HG03280 (cell line): ENCODE measurements at regions not wholly inside any gene's neighbourhood (a gene's known extent, or its start where the extent isn't known, plus 50 kb on each side); places are given as distances from the start of the nearest gene placed in this dataset.
"Not testable (repeated sequence)": the region's sequence is repeated elsewhere in the genome, so short reads cannot be mapped to it uniquely, and the experiment has no call there.

ENCODE experiments used
- ATAC-seq: cut with Tn5 transposase; IDR thresholded peaks from one replicate; pipeline ENCODE4 v1.9.1; 2021; ENCODE audit warnings: mild to moderate bottlenecking, moderate library complexity; ENCODE audit not compliant: unreplicated experiment

- no peak for ATAC-seq
Measured at GRCh38 chr3:182388506-182388905, 404.8 kb upstream of the ATP11B start.

GRCh38 chr3:182389071-182389815, 404.1 kb upstream of the ATP11B start:
- no peak for ATAC-seq

- ATAC-seq, result no peak
Measured at GRCh38 chr3:182390421-182390820, 402.9 kb upstream of the ATP11B start.

- ATAC-seq, result no peak
Measured at GRCh38 chr3:182392182-182392937, 400.9 kb upstream of the ATP11B start.

- ATAC-seq, result no peak
Measured at GRCh38 chr3:182393151-182393550, 400.2 kb upstream of the ATP11B start.

GRCh38 chr3:182393830-182394367, 399.4 kb upstream of the ATP11B start:
- ATAC-seq, result no peak

- no peak for ATAC-seq
Measured at GRCh38 chr3:182397164-182397563, 396.1 kb upstream of the ATP11B start.

GRCh38 chr3:182399978-182400737, 393.1 kb upstream of the ATP11B start:
- no peak for ATAC-seq

GRCh38 chr3:182400838-182401237, 392.5 kb upstream of the ATP11B start:
- ATAC-seq, result no peak

- ATAC-seq, result no peak
Measured at GRCh38 chr3:182404031-182404430, 389.3 kb upstream of the ATP11B start.

- ATAC-seq, result no peak
Measured at GRCh38 chr3:182405759-182406158, 387.5 kb upstream of the ATP11B start.

- no peak for ATAC-seq
Measured at GRCh38 chr3:182406786-182407185, 386.5 kb upstream of the ATP11B start.

GRCh38 chr3:182410051-182410450, 383.3 kb upstream of the ATP11B start:
- no peak for ATAC-seq

GRCh38 chr3:182412066-182412465, 381.2 kb upstream of the ATP11B start:
- ATAC-seq, result no peak

- ATAC-seq, result no peak
Measured at GRCh38 chr3:182413061-182413460, 380.2 kb upstream of the ATP11B start.

- ATAC-seq, result no peak
Measured at GRCh38 chr3:182413682-182414081, 379.6 kb upstream of the ATP11B start.

- no peak for ATAC-seq
Measured at GRCh38 chr3:182414586-182414985, 378.7 kb upstream of the ATP11B start.

- no peak for ATAC-seq
Measured at GRCh38 chr3:182420741-182421140, 372.6 kb upstream of the ATP11B start.

- ATAC-seq, result no peak
Measured at GRCh38 chr3:182424006-182424405, 369.3 kb upstream of the ATP11B start.

- not testable (repeated sequence) for ATAC-seq
Measured at GRCh38 chr3:182425926-182426718, 367.2 kb upstream of the ATP11B start.
